BE2C (cell line): ENCODE measurements at regions not wholly inside any gene's neighbourhood (a gene's known extent, or its start where the extent isn't known, plus 50 kb on each side); places are given as distances from the start of the nearest gene placed in this dataset.

Source experiments
- DNase-seq: peaks from one replicate; pipeline ENCODE4 v3.0.0-alpha.2; 2020
- H3K27me3 ChIP-seq: fragments of 250-450 bp; sonication (Bioruptor Pico); 2 replicates; pipeline ENCODE4 v1.5.1; 2020; ENCODE audit warnings: mild to moderate bottlenecking
- H3K36me3 ChIP-seq: fragments of 250-450 bp; sonication (Bioruptor Pico); 2 replicates; pipeline ENCODE4 v1.5.1; 2020; ENCODE audit warnings: mild to moderate bottlenecking
- H3K4me1 ChIP-seq: fragments of 250-450 bp; sonication (Bioruptor Pico); 2 replicates; pipeline ENCODE4 v1.5.1; 2020
- H3K4me3 ChIP-seq: 2 replicates; pipeline ENCODE4 v1.5.1; 2011; ENCODE audit warnings: low read depth, low read length
- H3K9me3 ChIP-seq: fragments of 250-450 bp; sonication (Bioruptor Pico); 2 replicates; pipeline ENCODE4 v1.5.1; 2020
- TF ChIP-seq, protein P1 (sequence below): IDR thresholded peaks from 2 replicates; pipeline ENCODE4 v1.5.1; 2012; ENCODE audit warnings: mild to moderate bottlenecking, low read depth, low read length

- no peaks in the 10 kb centered on the region for H3K27me3 ChIP-seq
- H3K4me1 ChIP-seq: no peaks in the 10 kb centered on the region
These were observed 102.7 kb upstream of the MVB12B start for GRCh38 chr9:126223798-126224531.

GRCh38 chr9:126225611-126226609 lies 100.7 kb upstream of the MVB12B start:
- TF ChIP-seq, protein P1, sequence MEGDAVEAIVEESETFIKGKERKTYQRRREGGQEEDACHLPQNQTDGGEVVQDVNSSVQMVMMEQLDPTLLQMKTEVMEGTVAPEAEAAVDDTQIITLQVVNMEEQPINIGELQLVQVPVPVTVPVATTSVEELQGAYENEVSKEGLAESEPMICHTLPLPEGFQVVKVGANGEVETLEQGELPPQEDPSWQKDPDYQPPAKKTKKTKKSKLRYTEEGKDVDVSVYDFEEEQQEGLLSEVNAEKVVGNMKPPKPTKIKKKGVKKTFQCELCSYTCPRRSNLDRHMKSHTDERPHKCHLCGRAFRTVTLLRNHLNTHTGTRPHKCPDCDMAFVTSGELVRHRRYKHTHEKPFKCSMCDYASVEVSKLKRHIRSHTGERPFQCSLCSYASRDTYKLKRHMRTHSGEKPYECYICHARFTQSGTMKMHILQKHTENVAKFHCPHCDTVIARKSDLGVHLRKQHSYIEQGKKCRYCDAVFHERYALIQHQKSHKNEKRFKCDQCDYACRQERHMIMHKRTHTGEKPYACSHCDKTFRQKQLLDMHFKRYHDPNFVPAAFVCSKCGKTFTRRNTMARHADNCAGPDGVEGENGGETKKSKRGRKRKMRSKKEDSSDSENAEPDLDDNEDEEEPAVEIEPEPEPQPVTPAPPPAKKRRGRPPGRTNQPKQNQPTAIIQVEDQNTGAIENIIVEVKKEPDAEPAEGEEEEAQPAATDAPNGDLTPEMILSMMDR: no peak
- Histone ChIP-seq H3K36me3 (no peaks in the 10 kb centered on the region), H3K4me3 (no peak overlapping the region), H3K27me3 (no peaks in the 10 kb centered on the region), H3K9me3 (no peaks in the 10 kb centered on the region), H3K4me1 (no peaks in the 10 kb centered on the region)
- no peak for DNase-seq

More at GRCh38 chr9:126223798-126224531, 102.7 kb upstream of the MVB12B start:
- Histone ChIP-seq H3K9me3 (no peaks in the 10 kb centered on the region), H3K36me3 (no peaks in the 10 kb centered on the region), H3K4me3 (no peak overlapping the region)
- DNase-seq: no peak
- TF ChIP-seq, protein P1: no peak

DNA sequence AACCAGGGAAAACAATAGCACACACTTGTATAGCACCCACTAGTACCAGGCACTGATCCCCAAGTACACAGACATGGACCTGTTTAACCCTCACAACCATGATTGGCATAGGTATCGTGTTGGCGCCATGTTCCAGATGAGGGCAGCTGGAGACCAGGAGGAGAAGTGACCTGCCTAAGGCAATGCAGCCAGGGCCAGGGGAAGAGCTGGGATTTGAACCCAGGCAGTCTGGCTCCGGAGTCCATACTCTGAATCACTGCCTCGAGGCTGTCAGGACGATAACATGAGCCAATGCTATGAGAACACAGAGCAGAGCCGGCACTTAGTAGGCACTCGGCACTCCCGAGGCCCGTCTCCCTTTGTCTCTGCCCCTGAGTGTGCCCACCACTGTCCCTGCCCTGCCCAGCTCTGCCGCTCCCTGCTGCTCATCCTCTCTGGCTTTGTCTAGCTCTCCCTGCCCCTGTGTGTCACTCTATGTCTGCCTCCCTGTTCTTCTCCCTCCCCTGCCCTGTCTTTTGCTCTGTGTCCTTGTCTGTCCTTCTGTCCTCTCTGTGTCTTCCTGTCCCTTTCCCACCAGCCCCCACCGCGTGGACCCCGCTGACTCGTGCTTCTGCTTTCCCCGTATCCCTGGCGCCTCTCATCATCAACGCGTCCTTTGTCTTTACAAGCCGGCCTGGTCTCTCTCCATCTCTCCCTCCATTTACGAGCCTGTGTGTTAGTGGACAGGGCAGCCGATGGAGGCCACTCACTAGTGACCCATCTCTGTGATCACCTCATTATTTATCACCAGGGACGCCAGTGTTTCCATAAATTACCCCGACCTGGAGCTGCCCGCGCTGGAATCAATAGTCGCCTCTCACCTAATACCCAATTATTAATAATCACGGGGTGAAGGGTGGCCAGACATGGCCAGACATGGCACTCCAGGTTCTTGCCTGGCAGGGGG lies 99.4 kb upstream of the MVB12B start:
- Histone ChIP-seq H3K36me3 (no peaks in the 10 kb centered on the region), H3K27me3 (no peaks in the 10 kb centered on the region), H3K4me1 (no peaks in the 10 kb centered on the region), H3K9me3 (no peaks in the 10 kb centered on the region), H3K4me3 (no peak overlapping the region)
- TF ChIP-seq, protein P1: no peak
- no peak for DNase-seq

GRCh38 chr9:126228111-126228780 lies 98.4 kb upstream of the MVB12B start:
- Histone ChIP-seq H3K27me3 (no peaks in the 10 kb centered on the region), H3K4me1 (no peaks in the 10 kb centered on the region)

More at GRCh38 chr9:126228111-126228780, 98.4 kb upstream of the MVB12B start:
- Histone ChIP-seq H3K9me3 (no peaks in the 10 kb centered on the region), H3K4me3 (no peak overlapping the region), H3K36me3 (no peaks in the 10 kb centered on the region)
- no peak for DNase-seq
- TF ChIP-seq, protein P1: no peak
